OCI-LY3 (cell line): ENCODE measurements at regions not wholly inside any gene's neighbourhood (a gene's known extent, or its start where the extent isn't known, plus 50 kb on each side); places are given as distances from the start of the nearest gene placed in this dataset.
A peak's percentile ranks its signal among the peaks of the same experiment; 100 is the strongest.

Experiments
- H2AFZ ChIP-seq: fragments of 200-600, 300-600 bp; shearing (Covaris generic); 2 replicates; pipeline ENCODE4 v1.6.0; 2014; ENCODE audit warnings: antibody characterized with exemption, low read depth, low read length
- H3K27ac ChIP-seq: fragments of 200-600, 300-600 bp; sonication (generic); 2 replicates; pipeline ENCODE4 v1.5.1; 2014; ENCODE audit warnings: mild to moderate bottlenecking, low read length, moderate library complexity, mixed read lengths
- H3K27me3 ChIP-seq: fragments of 200-600, 300-600 bp; sonication (generic); 2 replicates; pipeline ENCODE4 v1.6.1; 2014; ENCODE audit warnings: low read depth, low read length, mixed read lengths
- H3K36me3 ChIP-seq: fragments of 200-600, 300-600 bp; sonication (generic); replicated peaks from 2 replicates; pipeline ENCODE3; 2014; ENCODE audit warnings: low read depth, low read length, mixed read lengths
- H3K4me1 ChIP-seq: fragments of 300-600, 200-600 bp; sonication (generic); 2 replicates; pipeline ENCODE4 v1.6.1; 2014; ENCODE audit warnings: low read length, mixed read lengths
- H3K4me2 ChIP-seq: fragments of 200-600, 300-600 bp; sonication (generic); 2 replicates; pipeline ENCODE4 v1.6.1; 2014; ENCODE audit warnings: low read length, mixed read lengths
- H3K4me3 ChIP-seq: fragments of 300-600, 200-600 bp; sonication (generic); 2 replicates; pipeline ENCODE4 v1.5.1; 2014; ENCODE audit warnings: antibody characterized with exemption, mild to moderate bottlenecking, low read length, moderate library complexity
- H3K79me2 ChIP-seq: fragments of 300-600, 200-600 bp; shearing (Covaris generic); 2 replicates; pipeline ENCODE4 v1.6.1; 2014; ENCODE audit warnings: mild to moderate bottlenecking, low read length, mixed read lengths
- H3K9ac ChIP-seq: fragments of 300-600, 200-600 bp; shearing (Covaris generic); 2 replicates; pipeline ENCODE4 v1.6.0; 2014; ENCODE audit warnings: mild to moderate bottlenecking, low read length, moderate library complexity
- H3K9me3 ChIP-seq: fragments of 200-600, 300-600 bp; shearing (Covaris generic); 2 replicates; pipeline ENCODE4 v1.6.1; 2014; ENCODE audit warnings: low read length, mixed read lengths; ENCODE audit not compliant: insufficient read depth
- H4K20me1 ChIP-seq: fragments of 200-600, 300-600 bp; sonication (generic); 2 replicates; pipeline ENCODE4 v1.6.1; 2016; ENCODE audit warnings: low read length, mixed read lengths; ENCODE audit not compliant: insufficient read depth
- EZH2phosphoT487 ChIP-seq: fragments of 200-600 bp; shearing (Covaris generic); IDR thresholded peaks from 2 replicates; pipeline ENCODE4 v1.6.1; 2018; ENCODE audit warnings: antibody characterized with exemption, mixed run types, low read depth
- TF ChIP-seq, protein P1 (sequence below): fragments of 200-600, 300-600 bp; sonication (generic); IDR thresholded peaks from 2 replicates; pipeline ENCODE4 v1.5.1; 2014; ENCODE audit warnings: antibody characterized with exemption, low read length, low read depth

DNA sequence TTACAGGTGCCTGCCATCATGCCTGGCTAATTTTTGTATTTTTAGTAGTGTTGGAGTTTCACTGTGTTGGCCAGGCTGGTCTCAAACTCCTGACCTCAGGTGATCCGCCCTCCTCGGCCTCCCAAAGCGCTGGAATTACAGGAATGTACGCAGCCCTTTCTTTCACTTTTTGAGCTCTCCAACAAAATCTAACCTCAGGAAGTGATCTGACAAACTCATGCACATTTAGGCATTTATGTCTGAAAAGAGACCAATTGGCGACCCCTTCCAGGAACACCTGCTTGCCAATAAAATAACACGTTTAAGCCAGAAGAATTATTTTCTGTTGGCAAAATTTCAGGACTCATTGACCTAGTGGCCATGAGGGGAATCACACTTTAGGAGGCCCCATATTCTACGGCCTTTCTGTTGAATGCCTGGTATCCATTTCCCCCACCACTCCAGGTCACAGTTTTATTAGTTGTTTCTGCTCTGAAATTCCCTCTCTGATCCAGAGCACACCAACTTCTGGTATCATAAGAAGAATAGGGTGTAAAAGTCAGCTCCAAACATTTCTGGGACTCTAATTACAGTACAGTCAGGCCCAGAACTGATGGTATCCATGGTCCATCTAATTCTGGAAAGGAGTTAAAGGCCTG lies 65.8 kb upstream of the FRMD4A start:
- no peak overlapping the region for H2AFZ ChIP-seq
- no peak overlapping the region for H3K4me2 ChIP-seq
- H3K9ac ChIP-seq = no peak overlapping the region
- H4K20me1 ChIP-seq = no peaks in the 10 kb centered on the region
- TF ChIP-seq, protein P1, sequence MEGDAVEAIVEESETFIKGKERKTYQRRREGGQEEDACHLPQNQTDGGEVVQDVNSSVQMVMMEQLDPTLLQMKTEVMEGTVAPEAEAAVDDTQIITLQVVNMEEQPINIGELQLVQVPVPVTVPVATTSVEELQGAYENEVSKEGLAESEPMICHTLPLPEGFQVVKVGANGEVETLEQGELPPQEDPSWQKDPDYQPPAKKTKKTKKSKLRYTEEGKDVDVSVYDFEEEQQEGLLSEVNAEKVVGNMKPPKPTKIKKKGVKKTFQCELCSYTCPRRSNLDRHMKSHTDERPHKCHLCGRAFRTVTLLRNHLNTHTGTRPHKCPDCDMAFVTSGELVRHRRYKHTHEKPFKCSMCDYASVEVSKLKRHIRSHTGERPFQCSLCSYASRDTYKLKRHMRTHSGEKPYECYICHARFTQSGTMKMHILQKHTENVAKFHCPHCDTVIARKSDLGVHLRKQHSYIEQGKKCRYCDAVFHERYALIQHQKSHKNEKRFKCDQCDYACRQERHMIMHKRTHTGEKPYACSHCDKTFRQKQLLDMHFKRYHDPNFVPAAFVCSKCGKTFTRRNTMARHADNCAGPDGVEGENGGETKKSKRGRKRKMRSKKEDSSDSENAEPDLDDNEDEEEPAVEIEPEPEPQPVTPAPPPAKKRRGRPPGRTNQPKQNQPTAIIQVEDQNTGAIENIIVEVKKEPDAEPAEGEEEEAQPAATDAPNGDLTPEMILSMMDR = peak; percentile 14
- TF ChIP-seq EZH2phosphoT487 = no peak
- no peak overlapping the region for H3K4me3 ChIP-seq
- no peaks in the 10 kb centered on the region for H3K79me2 ChIP-seq
- H3K4me1 ChIP-seq = no peaks in the 10 kb centered on the region
- peaks cover 26% of the 10 kb centered on the region for H3K27me3 ChIP-seq
- H3K9me3 ChIP-seq = no peaks in the 10 kb centered on the region; the same call in 1 of the 2 replicates
- H3K36me3 ChIP-seq = no peaks in the 10 kb centered on the region
- H3K27ac ChIP-seq = no peak overlapping the region

DNA sequence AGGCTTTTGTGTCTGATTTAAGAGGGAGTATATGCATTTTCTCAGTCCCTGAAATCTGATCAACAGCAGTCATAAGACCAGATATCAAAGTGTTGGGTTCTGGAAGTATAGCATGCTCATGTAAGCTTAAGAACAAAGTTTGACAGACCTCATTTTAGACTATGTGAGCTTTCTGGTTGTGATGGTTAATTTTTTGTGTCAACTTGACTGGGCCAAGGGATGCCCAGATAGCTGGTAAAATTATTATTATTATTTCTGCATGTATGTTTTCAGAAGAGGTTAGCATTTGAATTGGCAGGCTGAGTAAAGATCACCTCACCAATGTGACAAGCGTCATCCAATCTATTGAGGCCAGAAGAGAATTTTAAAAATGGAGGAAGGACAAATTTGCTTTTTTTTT lies 63.5 kb upstream of the FRMD4A start:
- Histone ChIP-seq H3K27ac (no peak overlapping the region), H3K27me3 (peaks cover 34% of the 10 kb centered on the region), H3K4me2 (no peak overlapping the region), H4K20me1 (no peaks in the 10 kb centered on the region), H3K79me2 (no peaks in the 10 kb centered on the region), H3K4me1 (peaks cover 11% of the 10 kb centered on the region), H2AFZ (no peak overlapping the region), H3K4me3 (no peak overlapping the region), H3K36me3 (no peaks in the 10 kb centered on the region), H3K9ac (no peak overlapping the region), H3K9me3 (no peaks in the 10 kb centered on the region; the same call in 1 of the 2 replicates)
- TF ChIP-seq, protein P1 = no peak
- TF ChIP-seq EZH2phosphoT487 = no peak

DNA sequence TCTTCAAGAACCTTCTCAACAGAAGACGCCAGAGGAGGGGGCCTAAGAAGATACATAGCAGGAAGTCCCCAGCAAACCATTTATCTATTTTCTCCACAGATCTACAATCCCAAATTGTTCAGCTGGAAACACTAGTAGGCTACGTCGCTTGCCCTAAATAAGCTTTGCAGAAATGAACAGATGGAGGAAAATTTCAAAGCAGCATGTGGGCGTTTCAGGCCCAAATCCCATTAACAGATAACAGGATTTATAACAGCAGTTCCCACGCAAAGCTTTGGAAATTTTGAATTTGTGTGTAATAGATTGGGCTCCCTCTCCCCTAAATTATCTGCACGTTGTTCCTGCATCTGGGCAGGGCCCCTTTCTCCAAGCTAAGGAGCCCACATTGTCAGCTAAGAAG lies 60.6 kb upstream of the FRMD4A start:
- Histone ChIP-seq H3K4me2 (no peak overlapping the region), H3K27ac (no peak overlapping the region), H4K20me1 (no peaks in the 10 kb centered on the region), H3K4me3 (no peak overlapping the region), H3K9me3 (no peaks in the 10 kb centered on the region; the same call in 1 of the 2 replicates), H3K9ac (no peak overlapping the region), H2AFZ (no peak overlapping the region), H3K36me3 (no peaks in the 10 kb centered on the region), H3K27me3 (peaks cover 44% of the 10 kb centered on the region), H3K4me1 (peaks cover 11% of the 10 kb centered on the region), H3K79me2 (no peaks in the 10 kb centered on the region)
- TF ChIP-seq, protein P1 = no peak
- no peak for TF ChIP-seq EZH2phosphoT487

DNA sequence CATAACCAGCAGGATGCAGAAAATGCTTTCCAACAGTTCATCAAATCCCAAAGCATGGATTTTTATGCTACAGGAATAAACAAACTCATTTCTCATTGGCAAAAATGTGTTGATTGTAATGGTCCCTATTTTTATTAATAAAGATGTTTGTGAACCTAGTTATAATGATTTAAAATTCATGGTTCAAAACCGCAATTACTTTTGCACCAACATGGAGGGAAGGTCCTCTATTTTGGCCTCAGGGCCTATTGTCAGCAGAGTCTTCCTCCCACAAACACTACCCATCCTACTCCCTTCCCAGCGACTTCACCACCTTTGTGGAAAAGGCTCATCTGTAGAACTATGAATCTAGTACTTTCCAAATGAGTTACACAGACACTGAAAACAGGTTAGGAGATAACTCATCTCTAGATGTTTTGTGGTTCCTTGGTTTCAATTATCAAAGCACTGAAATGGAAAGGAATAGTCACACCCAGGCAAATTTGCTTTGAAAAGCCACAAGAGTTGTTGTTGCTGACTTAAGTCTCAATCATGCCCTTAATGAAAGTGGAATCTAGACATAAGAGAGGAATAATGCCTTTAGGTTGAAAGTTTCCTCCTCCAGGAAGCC lies 59.4 kb upstream of the FRMD4A start:
- H3K4me1 ChIP-seq = peaks cover 15% of the 10 kb centered on the region
- no peak overlapping the region for H3K9ac ChIP-seq
- H3K27ac ChIP-seq = no peak overlapping the region
- no peaks in the 10 kb centered on the region for H4K20me1 ChIP-seq
- H3K9me3 ChIP-seq = no peaks in the 10 kb centered on the region; the same call in 1 of the 2 replicates
- peak overlapping the region; percentile 30 for H3K4me2 ChIP-seq
- TF ChIP-seq, protein P1 = no peak
- no peak for TF ChIP-seq EZH2phosphoT487
- H3K79me2 ChIP-seq = no peaks in the 10 kb centered on the region
- H3K27me3 ChIP-seq = peaks cover 54% of the 10 kb centered on the region
- H3K4me3 ChIP-seq = no peak overlapping the region
- no peaks in the 10 kb centered on the region for H3K36me3 ChIP-seq
- no peak overlapping the region for H2AFZ ChIP-seq
